ENCODE measurements at regions not wholly inside any gene's neighbourhood (a gene's known extent, or its start where the extent isn't known, plus 50 kb on each side); places are given as distances from the start of the nearest gene placed in this dataset.

- no peaks in the 10 kb centered on the region for H3F3A ChIP-seq (ENCODE audit: low read length, unreplicated experiment)
- H3K27ac ChIP-seq (ENCODE audit: low read length) = no peak overlapping the region
- no peaks in the 10 kb centered on the region for H3K9me3 ChIP-seq (ENCODE audit: low read length)
- H3K9me2 ChIP-seq (replicated peaks; ENCODE audit: low read length) = no peaks in the 10 kb centered on the region
- DNase-seq = no peak
- intact Hi-C loops (cut with micrococcal nuclease) = no loop called here
- H3K4me3 ChIP-seq (ENCODE audit: low read length) = no peak overlapping the region
- H3K4me1 ChIP-seq (ENCODE audit: insufficient read depth, low read length) = no peaks in the 10 kb centered on the region
- ATAC-seq = no peak
- H3K9ac ChIP-seq (ENCODE audit: low read length) = no peak overlapping the region
- H3K79me2 ChIP-seq (ENCODE audit: low read length) = no peaks in the 10 kb centered on the region
- H3K4me2 ChIP-seq (ENCODE audit: low read length) = no peak overlapping the region
- POLR2A ChIA-PET (ENCODE audit: unreplicated experiment) = no interaction called here
- CTCF ChIA-PET = no interaction called here
- no TSS peak for BruUV-seq (replicated peaks)
- no peak for TF ChIP-seq EZH2phosphoT487 (IDR thresholded peaks at IDR 0.05; ENCODE audit: borderline replicate concordance, low read length)
- no peaks in the 10 kb centered on the region for H3K27me3 ChIP-seq (ENCODE audit: low read length)
- H4K20me1 ChIP-seq (ENCODE audit: low read length) = no peaks in the 10 kb centered on the region
- H2AFZ ChIP-seq (ENCODE audit: low read length) = no peak overlapping the region
- H3K36me3 ChIP-seq (ENCODE audit: low read depth, low read length) = no peaks in the 10 kb centered on the region
These were observed 72.0 kb upstream of the SMC2 start for GRCh38 chr9:104022083-104022482.

GRCh38 chr9:104025104-104025503 is 69.0 kb upstream of the SMC2 start:
- H3K4me2 ChIP-seq (ENCODE audit: low read length) = no peak overlapping the region
- BruUV-seq (replicated peaks) = no TSS peak
- no peaks in the 10 kb centered on the region for H3K9me2 ChIP-seq (replicated peaks; ENCODE audit: low read length)
- H2AFZ ChIP-seq (ENCODE audit: low read length) = no peak overlapping the region
- ATAC-seq = peak; percentile 42
- POLR2A ChIA-PET (ENCODE audit: unreplicated experiment) = no interaction called here
- H3K36me3 ChIP-seq (ENCODE audit: low read depth, low read length) = no peaks in the 10 kb centered on the region
- no peaks in the 10 kb centered on the region for H3K9me3 ChIP-seq (ENCODE audit: low read length)
- no peaks in the 10 kb centered on the region for H3K79me2 ChIP-seq (ENCODE audit: low read length)
- no peak overlapping the region for H3K4me3 ChIP-seq (ENCODE audit: low read length)
- H3K27ac ChIP-seq (ENCODE audit: low read length) = no peak overlapping the region
- no peaks in the 10 kb centered on the region for H3K4me1 ChIP-seq (ENCODE audit: insufficient read depth, low read length)
- H3K27me3 ChIP-seq (ENCODE audit: low read length) = no peaks in the 10 kb centered on the region
- no peaks in the 10 kb centered on the region for H3F3A ChIP-seq (ENCODE audit: low read length, unreplicated experiment)
- no peak for TF ChIP-seq EZH2phosphoT487 (IDR thresholded peaks at IDR 0.05; ENCODE audit: borderline replicate concordance, low read length)
- TF ChIP-seq EZH2 (IDR thresholded peaks at IDR 0.05; ENCODE audit: low read length, unreplicated experiment) = no peak
- no peak for TF ChIP-seq CTCF (conservative IDR thresholded peaks at IDR 0.05; ENCODE audit: low read depth, low read length)
- intact Hi-C loops (cut with micrococcal nuclease) = no loop called here
- CTCF ChIA-PET = no interaction called here
- H3K9ac ChIP-seq (ENCODE audit: low read length) = no peak overlapping the region
- no peak for DNase-seq
- no peaks in the 10 kb centered on the region for H4K20me1 ChIP-seq (ENCODE audit: low read length)

- H3K79me2 ChIP-seq (ENCODE audit: low read length) = no peaks in the 10 kb centered on the region
- no peaks in the 10 kb centered on the region for H3K4me1 ChIP-seq (ENCODE audit: insufficient read depth, low read length)
- intact Hi-C loops (cut with micrococcal nuclease) = loop anchor here (2.0 kb wide), 2 partner anchors 69 to 361 kb away; partner anchors contain the start of gene SMC2
- H3F3A ChIP-seq (ENCODE audit: low read length, unreplicated experiment) = no peaks in the 10 kb centered on the region
- no peaks in the 10 kb centered on the region for H3K9me2 ChIP-seq (replicated peaks; ENCODE audit: low read length)
- H3K4me3 ChIP-seq (ENCODE audit: low read length) = no peak overlapping the region
- no peak overlapping the region for H2AFZ ChIP-seq (ENCODE audit: low read length)
- ChIA-PET POLR2A (ENCODE audit: unreplicated experiment) (no interaction called here), CTCF (no interaction called here)
- no peaks in the 10 kb centered on the region for H3K27me3 ChIP-seq (ENCODE audit: low read length)
- no peak for ATAC-seq
- H4K20me1 ChIP-seq (ENCODE audit: low read length) = no peaks in the 10 kb centered on the region
- no peaks in the 10 kb centered on the region for H3K9me3 ChIP-seq (ENCODE audit: low read length)
- H3K27ac ChIP-seq (ENCODE audit: low read length) = no peak overlapping the region
- no peaks in the 10 kb centered on the region for H3K36me3 ChIP-seq (ENCODE audit: low read depth, low read length)
- H3K4me2 ChIP-seq (ENCODE audit: low read length) = no peak overlapping the region
- no peak overlapping the region for H3K9ac ChIP-seq (ENCODE audit: low read length)
- no TSS peak for BruUV-seq (replicated peaks)
- no peak for DNase-seq
- no peak for TF ChIP-seq EZH2phosphoT487 (IDR thresholded peaks at IDR 0.05; ENCODE audit: borderline replicate concordance, low read length)
- TF ChIP-seq EZH2 (IDR thresholded peaks at IDR 0.05; ENCODE audit: low read length, unreplicated experiment) = no peak
- TF ChIP-seq CTCF (conservative IDR thresholded peaks at IDR 0.05; ENCODE audit: low read depth, low read length) = no peak
These were observed 68.2 kb upstream of the SMC2 start for GRCh38 chr9:104025945-104026344.
